Left forelimb (tissue), 1 donor: ENCODE measurements at regions not wholly inside any gene's neighbourhood (a gene's known extent, or its start where the extent isn't known, plus 50 kb on each side); places are given as distances from the start of the nearest gene placed in this dataset.

ENCODE experiments used
- DNase-seq: peaks from one replicate; pipeline ENCODE4 v3.0.0-alpha.2; 2018; ENCODE audit warnings: low spot score

DNA sequence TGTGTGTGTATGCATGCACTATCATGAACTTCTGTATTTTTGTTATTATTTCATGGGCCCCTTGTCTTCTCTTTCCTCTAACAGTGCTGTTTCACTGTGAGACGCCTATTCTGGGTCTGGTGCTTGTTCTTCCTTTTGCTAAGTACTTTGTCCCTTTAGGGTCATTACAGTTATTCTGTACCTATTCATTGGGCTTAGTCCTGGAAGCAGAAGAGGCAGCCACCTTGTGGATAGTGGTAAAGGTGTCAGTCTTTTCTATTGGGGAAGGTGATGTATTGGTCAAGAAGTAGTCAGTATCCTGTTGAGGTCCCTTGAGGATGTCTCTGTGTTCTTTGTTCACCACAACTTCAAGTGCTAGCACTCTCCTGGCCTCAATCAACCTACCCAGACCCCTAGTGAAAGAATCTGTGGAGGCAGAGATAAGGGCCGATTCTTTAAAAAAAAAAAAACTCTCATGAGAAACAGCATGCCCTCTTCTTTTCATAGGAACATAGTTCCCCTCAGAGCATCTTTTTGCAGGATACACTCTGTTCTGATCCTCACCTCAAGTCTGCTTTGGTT is 593.8 kb downstream of the SPRY1 start:
- DNase-seq: no peak

DNA sequence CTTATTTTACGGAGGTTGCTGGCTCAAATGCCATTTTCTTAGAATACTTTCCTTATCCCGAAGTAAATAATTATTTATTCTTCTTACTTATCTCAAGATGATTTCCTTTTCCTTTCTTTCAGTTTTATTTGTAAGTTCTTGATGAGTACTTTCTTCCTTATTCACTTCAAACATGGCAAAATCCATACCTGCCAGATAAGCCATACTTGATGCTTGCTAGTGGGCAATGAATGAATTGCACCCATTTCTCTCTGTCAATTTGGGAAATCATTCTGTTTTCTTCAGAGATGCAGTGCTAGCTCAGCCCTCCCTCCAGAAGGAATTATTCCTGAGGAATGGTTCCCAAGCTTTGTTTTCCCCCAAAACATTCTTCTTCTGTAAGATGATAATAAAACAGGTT is 598.3 kb downstream of the SPRY1 start:
- no peak for DNase-seq

DNA sequence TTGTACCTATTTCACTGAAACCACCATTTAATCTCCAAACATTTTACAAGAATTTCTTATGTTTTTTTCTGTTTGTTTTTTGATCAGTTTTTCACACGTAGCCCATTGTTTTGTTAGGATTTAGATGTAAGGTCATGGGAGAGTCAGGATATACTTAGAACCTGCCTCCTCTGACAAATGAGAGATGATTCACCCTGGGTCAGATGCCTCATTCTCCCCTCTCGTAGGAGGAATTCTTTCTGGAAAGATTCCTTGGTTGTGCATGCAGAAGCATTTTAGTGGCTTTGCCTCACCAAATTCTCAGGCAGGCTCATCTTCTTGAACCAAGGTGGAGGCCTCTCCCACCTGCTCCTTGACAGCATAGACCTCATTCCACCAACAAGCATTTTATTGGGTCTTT is 599.3 kb downstream of the SPRY1 start:
- DNase-seq: no peak

DNA sequence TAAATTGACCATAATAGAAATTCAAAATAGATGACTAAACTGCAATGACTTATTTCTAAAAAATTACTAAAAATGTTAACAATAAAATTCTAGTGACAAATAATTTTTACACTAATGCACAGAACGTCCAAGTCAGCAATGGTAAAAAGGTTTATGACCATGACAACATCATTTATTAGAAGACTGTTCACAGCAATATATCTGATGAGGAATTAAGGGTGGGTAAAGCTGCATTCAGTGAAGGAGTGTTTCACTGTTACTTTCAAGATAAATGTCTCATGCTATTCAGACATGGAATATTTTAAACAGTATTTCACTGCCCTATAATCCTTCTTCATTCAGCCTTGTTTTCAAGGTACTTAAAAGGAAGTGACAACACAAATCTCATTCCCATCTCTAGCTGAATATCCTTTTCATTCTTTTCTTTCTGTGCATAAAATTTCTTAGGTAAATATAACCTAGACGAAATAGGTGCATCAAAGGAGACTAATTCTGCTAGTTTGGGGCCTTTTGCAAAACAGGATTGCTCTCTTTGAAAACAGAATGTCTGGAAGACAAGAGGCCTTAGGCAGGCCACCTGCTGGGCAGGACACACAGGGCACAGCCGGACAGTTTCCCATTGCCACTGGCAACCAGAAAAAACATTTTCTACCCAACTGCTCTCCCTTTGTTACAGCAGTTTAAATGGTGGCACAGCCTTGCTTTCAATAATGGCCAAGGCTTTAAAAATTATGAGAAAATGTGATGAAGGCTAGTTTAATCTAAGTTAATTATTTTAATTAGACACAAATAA is 600.3 kb downstream of the SPRY1 start:
- DNase-seq: no peak

DNA sequence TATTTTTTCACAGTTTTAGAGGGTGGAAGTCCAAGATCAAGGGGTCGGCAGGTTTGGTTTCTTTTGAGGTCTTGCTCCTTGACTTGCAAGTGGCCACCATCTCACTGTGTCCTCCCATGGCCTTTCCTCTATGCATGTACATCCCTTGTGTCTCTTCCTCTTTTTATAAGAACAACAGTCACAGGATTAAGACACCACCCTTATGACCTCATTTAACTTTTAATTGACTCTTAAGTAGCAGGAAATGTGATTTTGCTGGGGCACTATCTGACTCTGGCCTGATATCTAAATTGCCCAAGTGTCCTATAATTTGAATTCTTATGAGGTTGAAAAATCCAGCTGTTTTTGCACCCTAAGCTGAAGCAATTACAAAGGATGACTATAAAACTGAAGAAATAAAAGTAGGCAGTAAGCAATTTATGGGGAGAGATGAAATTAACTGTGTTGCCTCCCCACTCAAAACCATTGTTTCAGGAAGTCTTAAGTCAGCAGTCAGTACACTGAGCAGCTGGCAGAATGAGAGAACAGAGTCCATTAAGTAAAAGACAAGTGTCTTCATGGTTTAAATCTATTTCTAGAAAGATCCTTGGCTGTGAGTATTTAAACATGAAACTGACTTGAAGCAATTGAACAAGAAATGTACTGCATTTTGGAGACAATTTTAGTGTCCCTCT is 601.3 kb downstream of the SPRY1 start:
- DNase-seq: no peak

DNA sequence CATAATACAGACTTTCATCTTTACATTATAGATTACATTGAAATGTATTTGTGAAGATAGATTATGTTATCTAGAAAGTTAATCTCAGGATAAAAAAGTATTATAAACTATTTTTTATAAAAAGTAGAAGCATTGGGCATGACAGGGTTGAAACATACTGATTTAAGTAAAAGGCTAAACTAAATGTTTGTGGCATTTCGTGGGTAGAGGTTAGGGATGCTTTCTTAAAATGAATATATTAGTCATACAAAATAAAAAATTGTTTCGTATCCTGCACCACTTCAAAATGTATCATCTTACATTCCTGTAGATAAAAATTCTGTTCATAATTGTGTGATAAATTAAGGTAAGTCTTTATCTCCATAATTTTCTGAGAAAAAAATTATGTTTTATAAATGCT is 603.6 kb downstream of the SPRY1 start:
- no peak for DNase-seq

DNA sequence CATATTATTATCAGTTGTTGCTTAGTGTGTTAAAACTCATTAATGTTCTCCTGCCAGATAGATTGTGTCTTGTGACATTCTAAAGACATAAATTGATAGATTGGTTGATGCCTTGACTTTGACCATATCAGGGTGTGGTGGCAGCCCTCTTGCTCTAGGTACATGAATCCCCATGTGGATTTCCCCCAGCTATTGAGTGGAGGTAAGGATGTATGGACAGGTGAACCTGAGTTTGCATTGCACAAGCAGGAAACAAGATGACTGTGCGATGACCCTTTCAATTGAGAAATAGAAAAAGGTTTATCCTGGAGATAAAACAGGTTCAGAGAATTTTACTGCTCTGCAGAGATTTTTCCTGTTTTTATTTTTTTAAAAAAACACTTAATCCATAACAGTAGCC is 619.2 kb downstream of the SPRY1 start:
- DNase-seq: no peak

DNA sequence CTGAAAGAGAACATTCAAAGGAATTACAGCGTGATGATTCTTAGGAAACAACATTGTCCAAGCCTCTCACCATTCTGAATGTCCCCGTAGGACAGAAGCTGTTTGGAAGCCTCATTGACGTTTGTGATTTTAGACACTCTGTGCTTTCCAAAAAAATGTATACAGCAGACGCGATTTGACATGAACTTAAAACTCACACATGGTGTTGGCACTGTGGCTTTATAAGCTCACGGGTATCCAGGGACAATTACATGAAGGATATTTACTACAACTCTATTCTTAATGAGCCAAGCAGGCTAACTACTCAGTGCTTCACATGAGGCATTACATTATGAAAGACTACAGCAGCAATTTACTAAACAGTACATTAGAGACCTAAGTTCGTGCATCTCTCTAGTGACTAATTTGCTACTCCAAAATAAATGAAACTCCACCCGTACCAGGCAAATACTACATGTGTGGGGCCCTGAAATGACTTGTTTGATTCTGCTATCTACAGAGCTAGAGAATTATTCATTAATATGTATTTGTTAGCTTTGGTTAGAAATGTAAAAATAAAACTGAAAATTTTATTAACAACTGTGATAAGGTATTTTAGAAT is 620.7 kb downstream of the SPRY1 start:
- no peak for DNase-seq

DNA sequence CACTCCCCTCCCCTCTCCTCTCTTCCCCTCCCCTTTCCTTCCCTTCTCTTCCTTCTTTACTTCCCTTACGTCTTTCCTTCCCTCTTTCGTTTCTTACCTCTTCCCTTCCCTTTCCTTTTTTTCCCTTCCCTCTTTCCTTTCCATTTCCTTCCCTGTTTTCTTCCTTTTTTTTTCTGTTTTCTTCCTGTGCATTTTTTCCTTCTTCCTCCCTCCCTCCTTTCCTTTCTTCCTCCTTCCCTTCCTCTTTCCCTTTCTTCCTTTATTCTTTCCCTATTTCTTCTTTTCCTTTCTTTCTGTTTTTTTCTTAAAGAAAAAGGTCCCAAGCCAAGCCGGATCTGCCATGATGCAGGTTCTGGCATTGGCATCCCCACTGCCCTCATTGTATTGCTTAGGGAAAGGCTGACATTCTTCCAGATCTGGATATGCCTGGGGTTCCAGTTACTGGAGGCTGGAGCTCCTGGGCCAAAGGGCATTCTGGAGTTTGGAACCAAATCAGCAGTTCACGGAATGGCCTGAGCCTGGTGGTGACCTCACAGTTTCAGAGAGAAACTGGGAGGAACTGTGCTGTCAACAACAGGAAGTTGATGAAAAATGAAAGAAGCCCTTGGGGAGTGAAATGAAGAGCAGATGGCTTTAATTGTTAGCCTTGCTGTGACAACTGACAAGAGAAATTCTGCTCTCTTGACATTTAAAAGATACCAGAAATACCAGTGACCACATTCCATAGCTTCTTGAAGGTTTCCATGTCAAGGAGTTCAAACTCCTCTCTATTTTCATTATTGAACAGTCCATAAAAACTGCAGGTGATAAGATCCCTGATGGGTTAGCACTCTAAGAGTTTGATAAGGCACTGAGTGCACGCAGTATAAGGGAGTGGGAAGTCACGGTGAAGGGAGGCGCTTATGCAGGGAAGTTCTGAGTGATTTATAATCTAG is 622.1 kb downstream of the SPRY1 start:
- DNase-seq: no peak

DNA sequence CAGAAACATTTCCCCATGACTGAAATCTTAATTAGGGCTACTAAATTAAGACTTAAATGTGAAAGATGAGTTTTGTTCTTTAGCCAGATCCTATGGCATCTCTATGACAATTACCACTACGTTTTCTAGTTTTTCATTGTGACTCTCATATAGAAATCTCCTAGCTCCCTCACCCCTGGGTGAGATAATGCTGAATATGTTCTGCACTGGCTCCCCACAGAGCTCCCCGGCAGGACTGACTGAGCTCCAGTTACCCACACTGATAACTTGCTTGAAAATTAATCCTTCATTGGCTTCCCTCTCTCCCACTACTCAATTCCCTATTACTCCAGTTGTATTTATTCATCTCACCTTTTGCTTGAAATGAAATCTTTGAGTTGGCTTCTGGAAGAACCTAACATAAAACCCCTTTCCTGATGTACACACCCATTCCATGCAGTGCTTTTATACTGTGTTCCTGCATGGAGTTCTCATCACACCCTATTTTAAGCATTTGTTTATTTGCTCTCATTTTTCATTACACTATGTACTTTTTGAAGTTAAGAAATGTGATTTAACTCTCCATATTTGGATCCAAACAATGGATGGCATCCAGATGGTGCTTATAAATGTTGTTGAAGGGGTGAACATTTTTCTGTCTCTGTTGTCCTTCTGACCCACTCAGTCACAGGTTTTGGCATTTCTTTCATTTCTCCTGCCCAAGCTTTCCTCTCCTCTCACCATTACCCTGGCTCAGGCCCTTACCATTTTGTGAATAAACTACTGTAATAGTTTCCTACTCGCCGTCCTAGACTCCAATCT is 623.4 kb downstream of the SPRY1 start:
- no peak for DNase-seq

DNA sequence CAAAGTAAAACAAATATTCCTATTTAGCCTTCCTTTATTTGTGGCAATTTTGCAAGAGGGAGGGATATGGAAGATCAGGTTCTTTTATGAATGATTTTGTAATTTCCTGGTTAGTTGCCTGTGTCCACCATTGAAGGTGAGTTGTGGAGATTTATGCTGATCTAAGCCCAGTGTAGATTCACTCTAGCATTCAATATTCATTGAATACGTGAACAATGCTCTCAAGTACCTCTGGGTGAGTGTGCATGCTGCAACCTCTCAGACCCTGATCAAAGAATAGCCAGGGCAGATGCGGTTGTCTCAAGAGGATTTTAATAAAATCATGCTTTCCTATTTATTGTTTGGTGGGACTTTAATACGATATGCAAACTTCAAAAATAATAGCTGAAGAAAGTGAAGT is 628.4 kb downstream of the SPRY1 start:
- DNase-seq: no peak

DNA sequence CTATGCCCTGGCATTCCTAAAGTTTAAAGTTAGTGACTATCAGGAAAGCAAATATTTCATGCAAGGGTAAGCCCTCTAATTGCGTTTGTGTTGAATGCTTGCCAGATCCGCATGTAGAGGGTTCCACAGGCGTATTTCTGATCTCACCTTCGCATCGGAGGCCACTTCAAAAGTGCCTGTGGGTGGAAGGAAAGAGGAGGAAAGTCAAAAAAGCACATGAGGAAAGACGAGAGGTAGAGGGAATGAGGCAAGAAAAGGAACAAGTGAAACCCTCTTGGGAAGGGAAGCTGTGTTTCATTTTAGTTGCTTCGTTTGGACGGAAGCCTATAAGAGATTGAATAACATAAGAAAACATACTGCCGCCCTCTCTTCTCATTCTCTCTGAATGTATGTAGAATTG is 628.8 kb downstream of the SPRY1 start:
- DNase-seq: no peak

DNA sequence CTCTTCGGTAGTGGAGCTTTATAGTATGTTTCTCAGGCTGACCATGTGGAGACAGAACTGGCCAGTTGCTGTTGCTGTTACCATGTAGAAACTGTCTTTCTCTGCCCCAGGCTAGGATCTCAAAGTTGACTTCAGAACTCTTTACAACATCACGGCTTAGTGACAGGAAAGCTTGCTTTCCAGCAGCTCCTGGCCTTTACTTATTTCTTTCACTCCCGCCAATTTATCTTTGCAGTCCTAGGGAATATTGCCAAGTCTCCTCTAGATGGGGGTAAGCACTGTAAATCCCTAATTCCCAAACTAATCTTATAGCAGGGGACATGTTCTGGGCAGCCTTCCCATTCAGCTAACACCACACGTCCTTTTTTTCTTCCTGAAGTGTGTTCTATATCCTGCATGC is 631.6 kb downstream of the SPRY1 start:
- no peak for DNase-seq

DNA sequence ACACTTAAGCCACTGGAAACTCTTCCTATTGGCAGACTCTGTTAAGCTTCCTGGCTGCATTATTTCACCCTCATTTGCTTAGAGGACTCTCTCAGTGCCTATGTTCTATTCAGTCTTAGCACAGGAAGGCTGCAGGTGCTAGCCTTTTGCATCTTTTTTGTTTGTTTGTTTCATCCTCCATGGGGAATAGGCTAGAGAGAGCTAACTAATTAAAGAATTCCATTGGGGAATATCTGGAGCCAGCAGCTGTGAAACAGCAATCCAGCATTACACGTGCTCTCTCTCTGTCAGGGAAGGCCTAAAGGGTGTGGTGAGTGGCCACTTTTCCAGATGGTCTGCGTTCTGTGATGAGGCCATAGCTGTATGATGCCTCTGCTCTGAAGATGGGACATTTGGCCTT is 633.6 kb downstream of the SPRY1 start:
- no peak for DNase-seq

DNA sequence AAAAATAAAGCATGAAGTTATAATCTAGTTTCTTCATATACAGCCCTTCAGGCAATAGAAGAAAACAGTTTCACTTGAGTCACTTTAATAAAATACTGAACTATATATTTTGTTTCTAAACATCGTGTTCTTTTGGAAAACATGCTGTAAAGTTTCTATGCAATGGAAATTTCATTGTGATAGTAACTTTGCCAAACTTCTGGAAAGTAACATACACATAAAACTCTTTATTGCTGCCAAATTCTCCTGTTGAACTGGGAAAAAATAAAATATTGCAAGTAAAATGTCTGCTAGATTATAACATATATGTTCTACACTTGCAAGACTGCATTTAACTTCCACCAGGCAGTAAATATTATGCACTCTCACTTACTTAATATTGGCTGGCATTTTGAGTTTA is 635.4 kb downstream of the SPRY1 start:
- no peak for DNase-seq

DNA sequence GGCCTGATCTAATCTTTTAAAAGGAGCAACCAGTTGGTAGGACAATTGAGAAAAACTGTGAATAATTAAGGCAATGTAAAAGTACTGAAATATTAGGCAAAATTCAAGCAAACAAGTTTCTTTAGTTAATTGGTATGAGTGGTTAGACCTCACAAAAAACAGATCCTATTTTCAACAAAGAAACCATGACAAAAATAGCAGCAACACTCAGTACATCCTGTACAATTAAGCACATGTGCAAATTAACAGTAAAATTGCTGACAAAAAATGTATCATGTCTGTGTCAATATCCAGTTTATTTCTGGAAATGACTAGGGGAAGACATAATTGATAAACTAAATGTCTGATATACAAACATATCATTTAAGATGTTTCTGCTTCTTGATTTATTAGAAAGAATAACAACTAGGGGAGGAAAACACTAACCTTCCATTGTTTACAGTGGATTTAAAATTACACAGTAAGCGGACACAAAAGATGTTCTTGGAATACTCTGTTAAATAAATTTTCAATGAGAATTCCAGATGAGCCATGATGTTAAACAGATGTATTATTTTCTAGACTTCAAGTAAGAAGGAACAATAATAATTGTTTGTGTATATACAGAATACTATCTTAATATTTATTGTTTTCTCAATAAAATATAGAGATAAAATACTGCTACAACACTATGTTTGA is 638.9 kb downstream of the SPRY1 start:
- no peak for DNase-seq

DNA sequence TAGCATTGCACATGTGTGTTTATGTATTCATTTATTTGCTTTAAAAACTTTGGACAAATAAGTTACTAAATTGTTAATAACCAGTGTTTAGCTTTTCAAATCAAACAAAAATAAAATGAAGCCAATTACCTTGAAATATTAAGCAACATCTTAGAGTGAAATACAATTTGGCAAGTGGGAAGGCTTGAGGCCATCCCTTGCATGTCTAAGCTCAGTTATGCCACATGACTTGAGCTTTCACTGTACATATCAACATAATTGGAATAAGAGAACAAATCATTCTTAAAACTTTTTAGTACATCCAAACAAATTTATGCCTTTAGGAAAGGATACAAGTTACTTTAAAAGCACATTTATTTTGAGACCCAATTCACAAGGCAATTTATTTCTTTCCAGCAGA is 640.6 kb downstream of the SPRY1 start:
- no peak for DNase-seq

DNA sequence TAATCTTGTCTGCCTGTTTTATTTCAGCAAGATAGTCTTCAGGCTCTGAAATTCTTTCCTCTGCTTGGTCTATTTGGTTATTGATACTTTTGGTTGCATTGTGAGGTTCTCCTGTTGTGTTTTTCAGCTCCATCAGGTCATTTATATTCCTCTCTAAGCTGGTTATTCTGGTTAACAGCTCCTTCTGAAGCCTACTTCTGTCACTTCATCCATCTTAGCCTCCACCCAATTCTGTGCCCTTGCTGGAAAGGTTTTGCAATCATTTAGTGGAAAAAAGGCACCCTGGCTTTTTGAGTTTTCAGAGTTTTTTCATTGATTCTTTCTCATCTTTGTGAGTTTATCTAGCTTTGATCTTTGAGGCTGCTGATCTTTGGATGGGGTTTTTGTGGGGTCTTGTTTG is 647.7 kb downstream of the SPRY1 start:
- DNase-seq: no peak

DNA sequence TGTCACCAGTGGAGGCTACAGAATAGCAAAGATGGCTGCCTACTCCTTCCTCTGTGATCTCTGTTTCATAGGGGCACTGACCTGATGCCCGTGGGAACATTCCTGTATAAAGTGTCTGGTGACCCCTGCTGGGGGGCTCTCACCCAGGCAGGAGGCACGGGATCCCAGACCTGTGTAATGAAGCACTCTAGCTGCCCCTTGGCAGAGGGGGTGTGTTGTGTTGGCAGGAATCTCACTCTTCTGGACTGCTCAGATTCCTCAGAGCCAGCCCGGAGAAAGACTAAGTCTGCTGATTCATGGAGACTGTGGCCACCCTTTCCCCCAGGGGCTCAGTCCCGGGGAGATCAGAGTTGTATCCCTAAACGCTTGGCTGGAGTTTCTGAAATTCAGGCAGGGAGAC is 648.3 kb downstream of the SPRY1 start:
- no peak for DNase-seq

DNA sequence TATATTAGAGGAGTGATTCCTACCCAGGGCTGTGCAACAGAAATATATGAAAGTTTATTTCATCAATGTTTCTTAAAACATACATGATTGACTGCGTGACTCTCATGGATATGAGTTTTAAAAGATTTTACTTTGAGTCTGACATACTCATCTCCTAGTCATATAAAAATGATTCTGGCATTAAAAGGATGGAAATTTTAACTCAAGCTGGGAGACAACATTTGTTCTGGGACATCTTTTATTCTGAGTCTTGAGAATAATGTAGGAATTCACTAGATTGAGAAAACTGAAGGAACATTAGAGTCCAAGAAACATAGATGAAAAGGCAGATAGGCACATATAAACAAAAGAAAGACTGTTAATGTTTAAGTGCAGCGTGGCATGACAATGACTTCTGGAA is 649.6 kb downstream of the SPRY1 start:
- DNase-seq: no peak
